HG02970 (cell line): ENCODE measurements at regions not wholly inside any gene's neighbourhood (a gene's known extent, or its start where the extent isn't known, plus 50 kb on each side); places are given as distances from the start of the nearest gene placed in this dataset.
"Not testable (repeated sequence)": the region's sequence is repeated elsewhere in the genome, so short reads cannot be mapped to it uniquely, and the experiment has no call there.

Experiments
- ATAC-seq: cut with Tn5 transposase; IDR thresholded peaks from one replicate; pipeline ENCODE4 v1.9.1; 2021; ENCODE audit warnings: mild to moderate bottlenecking, moderate library complexity, moderate number of reproducible peaks; ENCODE audit not compliant: unreplicated experiment, low FRiP score

DNA sequence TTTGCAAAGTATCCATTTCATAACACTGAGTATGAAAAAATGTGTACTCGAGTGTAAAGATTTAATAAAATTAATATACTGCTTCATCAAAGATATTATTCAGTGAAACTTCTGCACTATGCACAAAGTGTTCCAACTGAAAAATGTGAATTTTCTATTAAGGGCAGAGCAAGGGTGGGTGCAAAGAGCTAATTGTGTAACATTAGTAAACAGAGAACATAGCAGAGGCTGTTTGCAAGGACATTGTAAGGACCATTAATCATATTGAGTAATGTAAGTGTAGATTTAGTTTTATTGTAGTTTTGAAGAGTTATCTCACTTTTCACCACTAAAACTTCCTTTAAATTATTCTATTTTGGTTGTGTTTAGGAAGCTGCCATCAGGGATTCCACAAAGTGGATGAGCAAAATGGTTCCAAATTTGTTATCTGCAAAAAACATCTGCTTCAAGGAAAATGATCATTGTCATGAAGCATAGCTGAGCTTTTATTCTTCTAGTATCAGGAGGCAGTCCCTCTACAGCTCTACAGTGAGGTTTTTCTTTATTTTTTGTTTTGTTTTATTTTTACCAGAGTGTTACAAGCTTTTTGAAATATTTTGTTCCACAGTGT is 1375.4 kb downstream of the SLITRK1 start:
- no peak for ATAC-seq

DNA sequence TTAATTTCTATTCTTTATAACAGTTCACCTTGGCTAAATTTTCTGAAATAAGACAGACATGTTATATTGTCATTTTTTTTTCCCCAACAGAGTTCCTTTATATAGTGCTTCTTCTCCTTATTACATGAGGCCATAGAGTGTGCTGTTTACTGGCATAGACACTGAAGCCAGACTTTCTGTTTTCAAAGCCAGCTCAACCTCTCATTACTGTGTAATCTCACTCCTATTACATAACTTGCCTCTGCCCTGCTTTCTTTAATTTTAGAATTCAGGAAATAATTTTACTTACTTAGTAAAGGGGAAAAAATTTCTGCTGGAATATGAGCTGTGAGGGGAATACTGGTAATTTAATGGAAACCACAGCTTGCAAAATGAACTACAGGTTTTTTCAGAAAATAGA is 1380.4 kb downstream of the SLITRK1 start:
- no peak for ATAC-seq

DNA sequence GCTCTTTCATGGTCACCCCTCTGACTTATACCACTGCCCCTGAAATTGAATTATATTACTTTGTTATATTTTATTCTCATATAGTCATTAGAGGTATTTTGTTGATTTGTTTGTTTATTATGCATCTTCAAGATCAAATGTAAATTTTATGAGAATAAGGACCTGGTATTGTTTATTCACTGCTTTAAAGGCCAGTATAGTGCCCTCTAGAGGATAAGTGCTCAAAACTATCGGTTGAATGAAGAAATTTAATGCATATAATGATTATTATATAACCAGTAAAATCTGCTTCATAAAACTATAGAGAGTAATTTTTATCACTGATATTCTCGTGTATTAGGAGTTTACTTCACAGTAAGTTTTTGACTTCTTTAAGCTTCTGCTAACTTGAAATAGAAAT is 1401.9 kb downstream of the SLITRK1 start:
- no peak for ATAC-seq

GRCh38 chr13:82477436-82477835 is 1404.8 kb downstream of the SLITRK1 start:
- no peak for ATAC-seq

GRCh38 chr13:82467626-82468025 is 1414.6 kb downstream of the SLITRK1 start:
- ATAC-seq = no peak

DNA sequence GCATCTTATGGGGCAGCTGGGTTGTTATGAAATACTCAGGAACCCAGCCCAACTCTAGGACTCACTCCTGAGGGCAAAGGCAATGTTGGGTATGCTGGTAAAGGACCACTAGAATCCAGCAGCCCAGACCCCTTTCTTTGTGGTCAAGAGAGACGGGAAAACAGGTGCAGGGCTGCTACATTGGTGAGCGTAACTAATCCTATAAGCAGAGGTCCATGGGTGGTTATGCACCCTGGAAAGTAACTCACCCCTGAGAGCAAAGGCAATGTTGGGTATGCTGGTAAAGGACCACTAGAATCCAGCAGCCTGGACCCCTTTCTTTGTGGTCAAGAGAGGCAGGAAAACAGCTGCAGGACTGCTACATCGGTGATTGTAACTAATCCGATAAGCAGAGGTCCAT is 1422.7 kb downstream of the SLITRK1 start:
- ATAC-seq = not testable (repeated sequence)

DNA sequence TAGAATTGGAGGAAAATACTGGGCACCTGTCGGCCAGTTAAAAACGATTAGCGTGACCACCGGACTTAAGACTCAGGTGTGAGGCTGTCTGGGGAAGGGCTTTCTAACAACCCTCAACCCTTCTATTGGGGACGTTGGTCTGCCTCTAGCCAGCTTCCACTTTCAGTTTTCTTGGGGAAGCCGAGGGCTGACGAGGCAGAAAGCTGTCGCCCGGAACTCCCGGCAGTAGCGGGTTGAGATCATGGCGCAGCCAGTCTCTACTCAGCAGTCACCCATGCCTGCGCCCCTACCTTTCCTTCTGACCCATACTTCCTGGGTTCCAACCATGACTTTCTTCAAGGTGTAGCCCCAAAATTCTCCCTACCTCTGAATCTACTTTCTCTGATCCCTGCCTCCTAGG is 1424.1 kb downstream of the SLITRK1 start:
- ATAC-seq = no peak

DNA sequence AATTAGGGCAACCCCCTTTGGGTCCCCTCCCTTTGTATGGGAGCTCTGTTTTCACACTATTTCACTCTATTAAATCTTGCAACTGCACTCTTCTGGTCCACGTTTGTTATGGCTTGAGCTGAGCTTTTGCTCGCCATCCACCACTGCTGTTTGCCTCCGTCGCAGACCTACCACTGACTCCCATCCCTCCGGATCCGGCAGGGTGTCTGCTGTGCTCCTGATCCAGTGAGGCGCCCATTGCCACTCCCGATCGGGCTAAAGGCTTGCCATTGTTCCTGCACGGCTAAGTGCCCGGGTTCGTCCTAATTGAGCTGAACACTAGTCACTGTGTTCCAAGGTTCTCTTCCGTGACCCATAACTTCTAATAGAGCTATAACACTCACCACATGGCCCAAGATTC is 1424.7 kb downstream of the SLITRK1 start:
- ATAC-seq = not testable (repeated sequence)

GRCh38 chr13:82447416-82448077 is 1434.7 kb downstream of the SLITRK1 start:
- ATAC-seq = no peak

DNA sequence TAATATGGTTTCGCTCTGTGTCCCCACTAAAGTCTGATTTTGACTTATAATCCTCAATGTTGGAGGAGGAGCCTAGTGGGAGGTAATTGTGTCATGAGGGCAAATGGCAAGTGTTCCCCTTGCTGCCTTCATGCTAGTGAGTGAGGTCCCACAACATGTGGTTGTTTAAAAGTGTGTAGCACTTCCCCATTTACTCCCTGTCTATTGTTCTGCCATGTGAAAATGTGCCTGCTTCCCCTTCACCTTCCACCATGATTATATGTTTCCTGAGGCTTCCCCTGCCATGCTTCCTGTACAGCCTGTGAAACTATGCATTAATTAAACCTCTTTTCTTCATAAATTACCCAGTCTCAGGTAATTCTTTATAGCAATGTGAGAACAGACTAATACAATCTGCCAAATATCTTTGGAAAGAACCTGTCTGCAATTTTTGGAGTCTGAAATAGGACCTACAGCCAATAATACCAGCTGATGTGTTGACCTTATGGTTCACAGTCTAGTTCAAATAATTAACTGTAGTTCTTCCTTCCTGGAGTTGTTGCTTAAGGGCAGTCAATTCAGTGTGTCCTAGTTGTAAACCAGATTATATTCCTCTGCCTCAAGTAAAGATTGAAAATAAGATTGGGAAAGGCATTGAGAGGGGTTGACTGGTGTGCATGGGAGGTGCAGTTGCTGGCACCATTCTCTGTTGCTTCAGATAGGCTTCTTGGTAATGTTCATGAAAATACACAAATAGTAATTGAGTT is 1442.9 kb downstream of the SLITRK1 start:
- no peak for ATAC-seq

GRCh38 chr13:82438320-82438719 is 1444.0 kb downstream of the SLITRK1 start:
- no peak for ATAC-seq

DNA sequence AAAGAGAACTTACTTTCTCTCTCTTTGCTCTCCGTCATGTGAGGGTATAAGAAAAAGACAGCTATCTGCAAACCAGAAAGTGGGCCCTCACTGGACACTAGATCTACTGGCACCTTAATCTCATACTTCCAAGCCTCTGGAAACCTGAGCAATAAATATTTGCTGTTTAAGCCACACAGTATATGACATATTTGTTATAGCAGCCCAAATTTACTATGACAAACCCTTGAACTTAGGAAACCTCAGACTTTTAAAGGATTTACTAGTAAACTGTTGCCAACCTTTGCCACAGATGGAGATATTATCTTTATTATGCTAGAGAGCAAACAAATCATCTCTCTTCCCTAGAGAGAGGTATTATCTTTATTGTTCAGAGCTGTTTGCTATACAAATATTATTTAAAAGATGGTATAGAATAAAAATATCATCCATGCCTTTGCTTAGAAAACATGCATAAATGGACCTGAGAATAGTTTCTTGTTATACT is 1446.1 kb downstream of the SLITRK1 start:
- no peak for ATAC-seq

GRCh38 chr13:82432949-82433348 is 1449.3 kb downstream of the SLITRK1 start:
- no peak for ATAC-seq

GRCh38 chr13:82412749-82413148 is 1469.5 kb downstream of the SLITRK1 start:
- no peak for ATAC-seq

DNA sequence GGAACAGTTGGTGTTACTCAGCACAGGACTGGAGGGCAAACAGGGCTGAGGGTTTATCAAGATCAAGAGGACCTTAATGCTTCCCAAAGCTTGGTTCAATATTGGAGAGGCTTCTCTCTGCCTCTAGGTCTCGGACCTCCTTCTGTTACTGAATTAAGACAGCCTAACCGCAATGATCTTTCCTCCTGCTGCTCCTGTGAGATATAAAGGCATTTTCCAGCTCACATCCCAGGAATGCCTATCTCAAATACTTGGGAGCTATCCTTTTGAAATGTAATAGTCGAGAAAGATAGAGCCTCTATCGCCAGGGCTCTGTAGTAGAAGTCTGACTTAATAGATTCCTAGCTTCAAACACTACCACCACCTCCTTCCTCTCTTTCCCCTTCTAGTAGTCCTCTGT is 1475.0 kb downstream of the SLITRK1 start:
- no peak for ATAC-seq

DNA sequence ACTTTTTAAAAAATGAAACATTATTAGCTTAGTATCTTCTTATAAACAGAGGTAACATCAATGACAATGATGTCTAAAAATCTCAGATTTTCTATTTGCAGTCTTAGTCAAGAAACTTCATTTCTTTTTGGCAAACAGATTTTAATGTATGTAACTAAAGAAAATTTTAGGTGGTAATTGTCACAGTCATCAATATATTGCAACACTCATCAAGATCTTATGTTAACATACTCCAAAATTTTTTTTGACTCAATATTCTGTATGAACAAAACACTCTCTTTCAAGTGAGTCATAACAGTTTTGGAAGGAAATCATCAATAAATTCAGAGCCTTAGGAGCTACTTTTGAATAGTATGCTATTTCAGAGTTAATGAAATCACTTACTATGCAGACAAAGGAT is 1507.6 kb downstream of the SLITRK1 start:
- no peak for ATAC-seq

DNA sequence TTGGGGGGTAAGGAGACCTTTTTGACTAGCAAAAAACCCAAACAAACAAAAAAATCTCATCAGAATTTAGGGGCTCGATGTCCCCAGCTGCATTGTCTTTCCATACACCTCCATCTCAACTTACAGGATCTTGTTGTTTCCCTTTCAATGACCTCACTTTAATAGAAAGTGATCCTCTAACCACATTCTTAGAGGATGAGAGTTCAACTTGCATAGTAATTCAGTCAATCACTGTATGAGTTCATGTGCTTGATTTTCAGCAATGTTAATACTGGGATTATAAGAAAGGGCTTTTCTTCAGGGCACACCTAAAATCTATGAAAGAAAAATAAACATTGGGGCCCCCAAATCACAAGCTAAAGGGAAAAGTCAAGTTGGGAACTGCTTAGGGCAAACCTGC is 1512.0 kb downstream of the SLITRK1 start:
- no peak for ATAC-seq

GRCh38 chr13:82364525-82364924 is 1517.7 kb downstream of the SLITRK1 start:
- no peak for ATAC-seq

DNA sequence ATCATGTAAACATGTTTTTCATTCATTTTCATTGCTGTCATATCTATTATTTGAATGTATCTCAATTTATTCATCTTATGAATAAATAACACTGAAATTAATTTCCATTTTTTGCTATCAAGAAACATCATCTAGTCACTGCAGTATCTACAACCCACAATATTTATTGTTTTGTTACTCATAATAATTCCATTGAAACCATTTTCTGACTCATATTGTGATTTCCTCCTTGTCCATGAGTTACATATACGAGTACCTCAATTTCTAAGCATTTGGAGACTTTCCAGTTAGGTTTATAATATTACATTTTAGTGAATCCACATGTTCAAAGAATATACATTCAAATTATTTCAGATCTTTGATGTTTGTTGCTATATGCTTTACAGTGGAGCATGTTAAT is 1524.0 kb downstream of the SLITRK1 start:
- no peak for ATAC-seq

- no peak for ATAC-seq
Observed at GRCh38 chr13:82356667-82357410, 1525.4 kb downstream of the SLITRK1 start.

DNA sequence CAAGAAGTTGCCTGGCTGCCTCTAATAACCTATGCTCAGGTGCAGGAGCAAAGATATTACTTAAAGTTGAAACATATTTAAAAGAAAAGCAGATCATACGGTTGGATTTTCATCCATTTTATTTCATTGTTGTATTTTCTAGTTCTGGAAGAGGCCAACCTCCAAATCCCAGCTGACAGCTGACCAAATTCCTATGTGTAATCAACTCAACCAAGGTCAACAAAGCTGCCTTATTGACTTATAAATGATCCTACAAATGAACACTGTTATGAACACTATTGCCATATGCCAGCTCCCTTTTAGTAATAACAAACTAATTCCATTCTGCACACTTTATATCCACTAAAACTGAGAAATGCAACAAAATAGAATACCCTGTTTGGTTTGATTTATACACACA is 1537.4 kb downstream of the SLITRK1 start:
- ATAC-seq = no peak
